H1 (cell line): ENCODE measurements at regions not wholly inside any gene's neighbourhood (a gene's known extent, or its start where the extent isn't known, plus 50 kb on each side); places are given as distances from the start of the nearest gene placed in this dataset.

ENCODE experiments used
- CHD1 ChIP-seq: IDR thresholded peaks from 2 replicates; pipeline ENCODE4 v1.6.1; 2012; ENCODE audit warnings: low read depth, low read length, improper control_type of control experiment
- EZH2 ChIP-seq: fragments of 200-600 bp; sonication (generic); IDR thresholded peaks from 2 replicates; pipeline ENCODE4 v1.7.1; 2012; ENCODE audit warnings: low read depth, mild to moderate bottlenecking, moderate library complexity, low read length, inconsistent platforms; ENCODE audit not compliant: severe bottlenecking
- MAFK ChIP-seq: IDR thresholded peaks from 2 replicates; pipeline ENCODE4 v1.6.1; 2012; ENCODE audit warnings: low read depth, mild to moderate bottlenecking, improper control_type of control experiment, low read length
- POLR2A ChIP-seq, 2 experiments: IDR thresholded peaks; 1 replicate in 1 of 2; 2 replicates in 1 of 2; pipeline ENCODE4 v1.6.1; 2011; ENCODE audit warnings: low read depth in 2 of 2, low read length in 2 of 2, mild to moderate bottlenecking in 2 of 2; ENCODE audit errors: control extremely low read depth in 1 of 2
- RFX5 ChIP-seq: IDR thresholded peaks from 2 replicates; pipeline ENCODE4 v1.6.1; 2011; ENCODE audit warnings: low read depth, low read length, improper control_type of control experiment, borderline replicate concordance
- ZNF274 ChIP-seq: IDR thresholded peaks from 2 replicates; pipeline ENCODE4 v1.7.0; 2012; ENCODE audit warnings: low read length, borderline replicate concordance; ENCODE audit errors: extremely low read depth
- TF ChIP-seq, protein P1 (sequence below): IDR thresholded peaks from 2 replicates; pipeline ENCODE4 v1.6.1; 2011; ENCODE audit warnings: low read depth, mild to moderate bottlenecking, low read length; ENCODE audit not compliant: insufficient read depth
- TF ChIP-seq, protein P2 (sequence below), 3 experiments: IDR thresholded peaks; 1 replicate in 2 of 3; 2 replicates in 1 of 3; pipeline versions ENCODE4 v1.5.1 to v1.6.1; 2011; ENCODE audit warnings: low read length in 3 of 3, mild to moderate bottlenecking in 3 of 3, inconsistent platforms in 2 of 3, low read depth in 1 of 3, moderate library complexity in 1 of 3; ENCODE audit not compliant: insufficient read depth in 1 of 3; ENCODE audit errors: control extremely low read depth in 1 of 3

DNA sequence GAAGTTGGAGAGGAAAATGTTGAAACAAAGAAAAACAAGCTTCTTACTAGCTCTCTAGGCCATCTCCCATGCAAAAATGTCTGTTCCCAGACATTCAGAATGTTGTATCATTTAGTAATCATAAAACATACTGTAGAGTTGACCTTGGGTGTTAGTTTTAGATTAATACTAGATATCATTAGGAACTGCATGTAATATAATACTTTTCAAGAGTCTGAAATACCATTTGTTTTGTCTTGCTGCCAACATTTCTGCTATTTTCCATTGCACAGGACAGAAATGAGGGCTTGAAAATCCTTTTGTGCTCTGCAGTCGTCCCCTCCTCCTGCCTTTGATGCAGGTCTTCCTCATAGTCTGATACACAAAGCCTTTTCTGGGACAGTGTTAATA is 89.5 kb upstream of the RBMS1 start:
- TF ChIP-seq, protein P1, sequence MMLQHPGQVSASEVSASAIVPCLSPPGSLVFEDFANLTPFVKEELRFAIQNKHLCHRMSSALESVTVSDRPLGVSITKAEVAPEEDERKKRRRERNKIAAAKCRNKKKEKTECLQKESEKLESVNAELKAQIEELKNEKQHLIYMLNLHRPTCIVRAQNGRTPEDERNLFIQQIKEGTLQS, result no peak
- TF ChIP-seq POLR2A (IDR thresholded peaks at IDR 0.05; ENCODE audit: control extremely low read depth in 1 of 2, low read depth in 2 of 2, low read length in 2 of 2) (no peak), RFX5 (no peak), CHD1 (no peak), ZNF274 (no peak), EZH2 (no peak), MAFK (no peak)
- TF ChIP-seq, protein P2, sequence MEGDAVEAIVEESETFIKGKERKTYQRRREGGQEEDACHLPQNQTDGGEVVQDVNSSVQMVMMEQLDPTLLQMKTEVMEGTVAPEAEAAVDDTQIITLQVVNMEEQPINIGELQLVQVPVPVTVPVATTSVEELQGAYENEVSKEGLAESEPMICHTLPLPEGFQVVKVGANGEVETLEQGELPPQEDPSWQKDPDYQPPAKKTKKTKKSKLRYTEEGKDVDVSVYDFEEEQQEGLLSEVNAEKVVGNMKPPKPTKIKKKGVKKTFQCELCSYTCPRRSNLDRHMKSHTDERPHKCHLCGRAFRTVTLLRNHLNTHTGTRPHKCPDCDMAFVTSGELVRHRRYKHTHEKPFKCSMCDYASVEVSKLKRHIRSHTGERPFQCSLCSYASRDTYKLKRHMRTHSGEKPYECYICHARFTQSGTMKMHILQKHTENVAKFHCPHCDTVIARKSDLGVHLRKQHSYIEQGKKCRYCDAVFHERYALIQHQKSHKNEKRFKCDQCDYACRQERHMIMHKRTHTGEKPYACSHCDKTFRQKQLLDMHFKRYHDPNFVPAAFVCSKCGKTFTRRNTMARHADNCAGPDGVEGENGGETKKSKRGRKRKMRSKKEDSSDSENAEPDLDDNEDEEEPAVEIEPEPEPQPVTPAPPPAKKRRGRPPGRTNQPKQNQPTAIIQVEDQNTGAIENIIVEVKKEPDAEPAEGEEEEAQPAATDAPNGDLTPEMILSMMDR (IDR thresholded peaks at IDR 0.05; ENCODE audit: control extremely low read depth in 1 of 3, insufficient read depth in 1 of 3, low read depth in 1 of 3, low read length in 3 of 3), result no peak
